ENCODE measurements at regions not wholly inside any gene's neighbourhood (a gene's known extent, or its start where the extent isn't known, plus 50 kb on each side); places are given as distances from the start of the nearest gene placed in this dataset.

GRCh38 chr12:25733541-25733940, 180.5 kb upstream of the LMNTD1 start:
- H3K27ac ChIP-seq (replicated peaks in 1 of 4), result no peak overlapping the region
- no peaks in the 10 kb centered on the region for H3K4me1 ChIP-seq
- WGBS, result 97% methylated on average over 1 of the region's 1 CpG
- TF ChIP-seq POLR2AphosphoS5 (IDR thresholded peaks at IDR 0.05) (no peak), EP300 (IDR thresholded peaks at IDR 0.05) (no peak), POLR2A (IDR thresholded peaks at IDR 0.05; ENCODE audit: low read depth) (no peak)
- TF ChIP-seq, protein P1, sequence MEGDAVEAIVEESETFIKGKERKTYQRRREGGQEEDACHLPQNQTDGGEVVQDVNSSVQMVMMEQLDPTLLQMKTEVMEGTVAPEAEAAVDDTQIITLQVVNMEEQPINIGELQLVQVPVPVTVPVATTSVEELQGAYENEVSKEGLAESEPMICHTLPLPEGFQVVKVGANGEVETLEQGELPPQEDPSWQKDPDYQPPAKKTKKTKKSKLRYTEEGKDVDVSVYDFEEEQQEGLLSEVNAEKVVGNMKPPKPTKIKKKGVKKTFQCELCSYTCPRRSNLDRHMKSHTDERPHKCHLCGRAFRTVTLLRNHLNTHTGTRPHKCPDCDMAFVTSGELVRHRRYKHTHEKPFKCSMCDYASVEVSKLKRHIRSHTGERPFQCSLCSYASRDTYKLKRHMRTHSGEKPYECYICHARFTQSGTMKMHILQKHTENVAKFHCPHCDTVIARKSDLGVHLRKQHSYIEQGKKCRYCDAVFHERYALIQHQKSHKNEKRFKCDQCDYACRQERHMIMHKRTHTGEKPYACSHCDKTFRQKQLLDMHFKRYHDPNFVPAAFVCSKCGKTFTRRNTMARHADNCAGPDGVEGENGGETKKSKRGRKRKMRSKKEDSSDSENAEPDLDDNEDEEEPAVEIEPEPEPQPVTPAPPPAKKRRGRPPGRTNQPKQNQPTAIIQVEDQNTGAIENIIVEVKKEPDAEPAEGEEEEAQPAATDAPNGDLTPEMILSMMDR (IDR thresholded peaks at IDR 0.05), result no peak
- no peak overlapping the region for H3K4me3 ChIP-seq
- intact Hi-C loops (cut with DNase I), result no loop called here
- H3K36me3 ChIP-seq, result no peaks in the 10 kb centered on the region
- DNase-seq (ENCODE audit: extremely low spot score), result no peak
- H3K9me3 ChIP-seq, result no peaks in the 10 kb centered on the region
- no peaks in the 10 kb centered on the region for H3K27me3 ChIP-seq

- Histone ChIP-seq H3K4me1 (no peaks in the 10 kb centered on the region), H3K36me3 (no peaks in the 10 kb centered on the region), H3K4me3 (no peak overlapping the region), H3K27me3 (no peaks in the 10 kb centered on the region), H3K9me3 (no peaks in the 10 kb centered on the region), H3K27ac (replicated peaks in 1 of 4) (no peak overlapping the region)
- 95% methylated on average over 1 of the region's 1 CpG for WGBS
- TF ChIP-seq POLR2AphosphoS5 (IDR thresholded peaks at IDR 0.05), result no peak
- no peak for TF ChIP-seq EP300 (IDR thresholded peaks at IDR 0.05)
- no peak for TF ChIP-seq POLR2A (IDR thresholded peaks at IDR 0.05; ENCODE audit: low read depth)
- TF ChIP-seq, protein P1 (IDR thresholded peaks at IDR 0.05), result no peak
- no peak for DNase-seq (ENCODE audit: extremely low spot score)
- intact Hi-C loops (cut with DNase I), result no loop called here
Observed at GRCh38 chr12:25734529-25735180, 181.6 kb upstream of the LMNTD1 start.

DNA sequence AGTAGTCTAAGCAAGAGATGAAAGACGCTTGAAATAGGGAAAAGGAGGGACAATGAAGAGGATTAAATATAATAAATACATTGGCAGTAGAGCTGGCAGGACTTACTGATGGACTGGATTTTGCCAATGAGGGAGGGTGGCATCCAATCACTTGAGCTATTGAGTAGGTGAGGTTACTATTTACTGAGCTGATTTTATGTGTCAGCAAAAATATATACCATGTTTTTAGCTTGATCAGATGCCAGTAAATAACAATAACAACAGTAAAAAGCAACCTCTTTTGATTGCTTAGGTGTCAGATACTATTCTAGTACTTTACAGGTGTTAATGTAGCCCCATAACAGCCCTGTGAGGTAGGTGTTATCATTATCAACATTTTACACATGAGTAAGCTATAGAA, 187.5 kb upstream of the LMNTD1 start:
- no peak overlapping the region for H3K27ac ChIP-seq (replicated peaks in 1 of 4)

GRCh38 chr12:25741917-25742316, 188.8 kb upstream of the LMNTD1 start:
- Histone ChIP-seq H3K27me3 (no peaks in the 10 kb centered on the region), H3K4me1 (no peaks in the 10 kb centered on the region), H3K27ac (replicated peaks in 1 of 4) (no peak overlapping the region), H3K4me3 (no peak overlapping the region), H3K36me3 (no peaks in the 10 kb centered on the region), H3K9me3 (no peaks in the 10 kb centered on the region)
- DNase-seq (ENCODE audit: extremely low spot score), result no peak
- intact Hi-C loops (cut with DNase I), result no loop called here
- TF ChIP-seq POLR2AphosphoS5 (IDR thresholded peaks at IDR 0.05) (no peak), EP300 (IDR thresholded peaks at IDR 0.05) (no peak), POLR2A (IDR thresholded peaks at IDR 0.05; ENCODE audit: low read depth) (no peak)
- TF ChIP-seq, protein P1 (IDR thresholded peaks at IDR 0.05), result no peak
- 87% methylated on average over 1 of the region's 1 CpG for WGBS

More for the DNA sequence above, 187.5 kb upstream of the LMNTD1 start:
- TF ChIP-seq POLR2A (IDR thresholded peaks at IDR 0.05; ENCODE audit: low read depth) (no peak), POLR2AphosphoS5 (IDR thresholded peaks at IDR 0.05) (no peak), EP300 (IDR thresholded peaks at IDR 0.05) (no peak)
- TF ChIP-seq, protein P1 (IDR thresholded peaks at IDR 0.05), result no peak
- Histone ChIP-seq H3K9me3 (no peaks in the 10 kb centered on the region), H3K36me3 (no peaks in the 10 kb centered on the region), H3K27me3 (no peaks in the 10 kb centered on the region), H3K4me1 (no peaks in the 10 kb centered on the region), H3K4me3 (no peak overlapping the region)
- intact Hi-C loops (cut with DNase I), result no loop called here
- WGBS, result 93% methylated on average over 1 of the region's 1 CpG
- no peak for DNase-seq (ENCODE audit: extremely low spot score)

GRCh38 chr12:25743679-25744215, 190.7 kb upstream of the LMNTD1 start:
- Histone ChIP-seq H3K27me3 (no peaks in the 10 kb centered on the region), H3K4me3 (no peak overlapping the region), H3K9me3 (no peaks in the 10 kb centered on the region), H3K4me1 (no peaks in the 10 kb centered on the region), H3K36me3 (no peaks in the 10 kb centered on the region), H3K27ac (replicated peaks in 1 of 4) (no peak overlapping the region)
- 84% methylated on average over 5 of the region's 5 CpGs for WGBS
- intact Hi-C loops (cut with DNase I), result no loop called here
- TF ChIP-seq EP300 (IDR thresholded peaks at IDR 0.05), result no peak
- TF ChIP-seq POLR2A (IDR thresholded peaks at IDR 0.05; ENCODE audit: low read depth), result no peak
- DNase-seq (ENCODE audit: extremely low spot score), result no peak

All from esophagus muscularis mucosa (tissue), 4 donors.